ENCODE measurements at regions not wholly inside any gene's neighbourhood (a gene's known extent, or its start where the extent isn't known, plus 50 kb on each side); places are given as distances from the start of the nearest gene placed in this dataset.

GRCh38 chr7:157482517-157483087 lies 145.8 kb downstream of the DNAJB6 start:
- DNase-seq = no peak

DNA sequence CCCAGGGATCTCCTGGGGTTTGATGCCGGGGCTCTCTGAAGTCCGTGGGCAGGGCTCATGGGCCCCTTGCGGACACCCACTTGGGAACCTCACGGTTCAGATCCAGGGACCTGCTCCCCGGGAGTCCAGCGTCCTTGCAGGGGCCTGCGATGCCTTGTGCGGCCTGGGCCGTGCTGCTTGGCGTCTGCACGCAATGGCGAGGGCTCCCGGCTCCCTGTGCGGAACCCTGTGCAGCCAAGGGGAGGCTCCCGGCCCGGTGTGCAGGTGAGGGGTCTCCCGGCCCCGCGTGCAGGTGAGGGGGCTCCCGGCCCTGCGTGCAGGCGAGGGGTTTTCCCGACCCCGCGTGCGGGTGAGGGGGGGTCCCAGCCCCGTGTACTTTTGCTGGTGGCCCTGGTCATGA lies 146.7 kb downstream of the DNAJB6 start:
- no peak for DNase-seq

DNA sequence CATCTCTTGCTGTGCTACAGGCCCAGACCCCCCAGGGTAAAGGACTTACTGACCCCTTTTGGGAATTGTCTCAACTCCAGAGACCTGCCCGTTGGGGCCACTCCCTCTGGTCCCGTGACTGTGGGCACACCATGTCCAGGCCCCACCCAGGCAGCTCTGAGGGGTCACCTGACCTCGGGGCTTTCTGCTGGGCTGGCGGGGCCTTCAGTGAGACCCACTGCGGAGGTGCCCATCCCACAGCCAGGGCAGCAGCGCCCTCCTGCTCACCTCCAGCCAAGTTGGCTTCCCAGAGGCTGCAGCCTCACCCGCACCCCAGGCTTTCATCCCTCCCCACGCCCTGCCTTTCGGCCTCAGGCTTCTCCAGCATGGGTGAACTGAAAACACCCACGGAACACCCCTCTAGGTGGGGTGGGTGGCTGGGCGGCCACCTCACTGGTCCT lies 147.2 kb downstream of the DNAJB6 start:
- DNase-seq = no peak

DNA sequence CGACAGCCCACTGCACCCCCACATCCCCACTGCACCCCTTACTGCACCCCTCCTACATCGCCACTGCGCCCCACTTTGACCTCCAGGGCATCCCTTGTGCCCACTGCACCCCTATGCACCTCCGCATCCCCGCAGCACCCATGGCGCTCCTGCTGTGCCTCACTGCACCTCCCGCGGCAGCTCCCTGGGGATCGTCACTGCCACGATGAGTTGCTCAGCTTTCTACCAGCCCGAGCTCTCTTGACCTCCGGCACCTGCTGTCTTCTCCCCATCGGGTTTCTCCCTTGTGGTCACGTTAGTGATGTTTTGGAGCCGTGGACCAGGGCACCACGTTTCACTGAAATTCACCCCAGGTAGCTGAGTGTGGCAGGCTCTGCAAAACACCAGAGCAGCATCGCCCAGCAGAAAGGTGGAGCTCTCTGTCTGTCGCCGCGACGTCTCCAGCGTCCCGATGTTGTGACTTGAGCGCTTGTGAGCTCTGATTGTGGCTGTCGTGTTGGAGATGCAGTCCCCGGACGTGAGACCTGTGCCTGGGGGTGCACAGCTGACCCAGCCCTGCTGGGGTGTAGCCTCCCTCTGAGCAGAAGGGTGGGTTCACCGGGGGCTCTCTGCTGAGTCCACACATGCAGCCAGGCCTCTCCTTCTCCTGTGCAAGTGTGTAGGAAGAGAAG lies 147.7 kb downstream of the DNAJB6 start:
- no peak for DNase-seq

- DNase-seq = no peak
Observed at GRCh38 chr7:157485361-157485831, 148.6 kb downstream of the DNAJB6 start.

DNA sequence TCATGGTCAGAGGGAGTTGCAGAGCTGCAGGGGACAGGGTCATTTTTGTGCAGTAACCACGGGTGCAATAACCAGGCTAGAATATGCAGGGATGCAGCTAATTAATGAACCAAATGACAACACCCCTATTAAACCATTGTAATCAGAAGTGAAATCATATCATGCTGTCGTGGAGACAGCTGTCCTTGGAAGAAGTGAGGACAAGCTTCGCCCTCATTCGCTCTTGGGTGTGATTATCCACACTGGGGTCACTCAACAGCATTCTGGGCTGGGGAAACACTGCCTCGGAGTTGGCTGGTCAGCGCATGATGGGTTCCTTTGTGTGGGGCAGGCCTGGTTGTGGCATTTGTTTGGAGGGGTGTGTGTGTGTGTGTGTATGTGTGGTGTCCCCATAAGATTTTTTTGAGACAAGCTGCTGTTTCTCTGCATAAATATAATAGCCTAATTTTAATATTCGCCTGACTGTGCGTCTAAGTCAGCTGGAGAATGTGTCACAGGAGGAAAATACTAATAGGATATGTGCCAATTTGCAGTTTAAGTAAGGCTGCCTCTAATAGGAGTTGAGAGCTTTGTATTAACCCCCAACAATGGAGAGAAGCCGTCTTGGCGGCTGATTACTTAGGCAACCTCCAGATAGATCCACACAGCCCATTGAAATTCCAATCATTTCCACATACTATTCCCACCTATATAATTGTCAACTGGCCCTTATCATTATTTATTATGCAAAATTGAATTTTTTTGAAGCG lies 149.4 kb downstream of the DNAJB6 start:
- DNase-seq = no peak

DNA sequence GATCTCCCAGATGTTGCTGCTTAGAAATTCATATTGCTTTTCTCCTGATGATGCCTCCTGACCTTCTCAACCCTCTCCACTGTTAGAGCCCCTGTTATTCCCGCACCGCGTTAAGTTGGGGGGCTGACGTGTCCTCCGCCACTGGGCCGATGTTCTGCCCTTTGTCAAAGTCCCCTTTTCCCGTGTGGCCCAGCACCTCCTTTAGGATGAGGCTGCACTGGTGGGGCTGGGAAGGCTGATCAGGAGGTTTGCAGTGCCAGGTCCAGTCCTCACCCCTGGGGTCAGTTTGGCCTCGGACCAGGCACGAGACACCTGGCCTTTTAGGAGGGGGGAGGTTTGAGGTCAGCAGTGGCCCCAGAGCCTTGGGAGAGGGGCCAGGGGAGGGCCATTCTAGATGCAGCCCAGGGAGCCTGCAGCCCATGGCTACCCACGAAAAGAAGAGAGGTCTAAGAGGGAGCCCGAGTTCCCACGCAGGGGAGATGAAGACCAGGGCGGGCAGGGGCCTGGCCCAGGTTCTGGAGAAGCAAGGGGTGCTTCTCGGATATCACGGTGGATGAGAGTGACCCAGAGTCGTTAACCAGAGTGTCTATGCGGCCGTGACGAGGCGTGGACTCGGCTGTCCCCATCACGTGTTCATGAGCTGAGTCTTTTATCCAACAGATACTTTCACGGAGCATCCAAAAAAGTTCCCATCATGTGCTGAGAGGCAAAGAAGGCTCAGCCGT lies 150.4 kb downstream of the DNAJB6 start:
- no peak for DNase-seq

GRCh38 chr7:157488281-157488680 lies 151.5 kb downstream of the DNAJB6 start:
- DNase-seq = no peak

GRCh38 chr7:157488966-157489365 lies 152.2 kb downstream of the DNAJB6 start:
- no peak for DNase-seq
